GM18867 (cell line): ENCODE measurements at regions not wholly inside any gene's neighbourhood (a gene's known extent, or its start where the extent isn't known, plus 50 kb on each side); places are given as distances from the start of the nearest gene placed in this dataset.

Experiments
- ATAC-seq: cut with Tn5 transposase; IDR thresholded peaks from one replicate; pipeline ENCODE4 v1.9.1; 2021; ENCODE audit warnings: mild to moderate bottlenecking, moderate library complexity; ENCODE audit not compliant: unreplicated experiment

DNA sequence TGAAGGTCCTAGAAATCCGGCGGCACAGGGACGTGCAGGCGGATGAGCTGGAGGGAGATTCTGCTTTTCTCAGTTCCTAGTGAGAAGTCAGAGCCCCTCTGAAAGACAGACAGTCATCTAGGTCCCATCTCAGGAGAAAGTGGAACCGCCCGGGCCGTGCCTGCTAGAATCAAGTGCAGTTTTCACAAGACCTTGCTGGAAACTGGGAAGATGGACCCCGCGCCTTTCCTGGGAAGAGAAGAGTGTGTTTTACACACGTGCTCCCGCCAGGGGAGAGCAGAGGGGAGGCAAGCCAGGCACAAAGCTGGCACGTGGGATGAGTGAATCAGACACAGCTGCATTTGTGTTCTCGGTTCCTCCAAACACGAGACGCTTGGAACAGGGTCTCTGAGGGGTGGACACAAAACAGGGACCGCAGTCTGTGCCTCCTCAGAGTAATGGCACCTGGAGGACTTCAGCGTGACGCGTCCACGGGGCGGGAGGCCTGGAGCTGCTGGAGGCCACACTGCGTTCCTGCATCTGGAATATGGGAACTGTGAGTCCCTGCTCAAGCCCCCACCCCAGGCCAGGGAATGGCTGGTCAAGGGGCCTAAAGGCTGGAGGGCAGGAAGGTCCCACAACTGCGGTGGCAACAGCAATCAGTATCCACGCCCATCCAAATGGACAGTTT lies 218.3 kb downstream of the BRD1 start:
- no peak for ATAC-seq

DNA sequence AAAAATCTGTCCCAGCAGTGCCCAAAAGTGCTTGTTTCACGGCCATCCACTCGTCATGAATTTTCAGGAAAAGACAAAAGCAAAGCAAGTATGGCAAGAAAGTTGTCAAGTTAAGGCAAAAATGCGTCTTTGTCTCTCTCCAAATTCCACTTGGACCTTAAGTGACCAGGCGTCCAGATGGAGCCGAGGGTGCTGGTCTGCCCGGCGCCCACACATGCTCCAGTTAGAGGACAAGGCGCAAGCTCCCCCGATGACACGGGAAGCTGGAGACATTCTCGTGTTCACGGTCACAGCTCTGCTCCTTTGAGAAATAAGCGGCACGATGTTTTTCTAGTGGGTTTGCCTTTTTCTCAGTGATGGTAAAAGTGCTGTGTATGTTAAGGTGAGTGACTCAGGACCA lies 219.0 kb downstream of the BRD1 start:
- no peak for ATAC-seq

DNA sequence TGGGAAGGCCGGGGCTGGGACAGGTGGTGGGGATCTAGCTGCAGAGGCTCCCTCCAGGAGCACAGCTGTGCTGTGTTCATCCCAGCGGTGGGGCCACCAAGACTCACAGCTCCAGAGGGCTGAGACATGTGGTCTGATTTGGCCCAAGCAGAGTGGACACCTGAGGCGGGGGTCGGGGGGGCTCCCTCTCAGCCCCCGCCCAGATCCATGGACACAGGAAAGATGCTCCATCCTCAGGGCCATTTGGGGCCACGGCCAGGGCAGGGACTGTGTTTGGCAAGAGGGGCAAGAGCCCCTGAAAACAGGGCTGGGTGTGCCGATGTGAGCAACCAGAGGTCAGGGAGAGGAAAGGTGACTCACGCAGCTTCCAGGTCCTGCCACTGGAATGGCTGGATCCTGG lies 219.4 kb downstream of the BRD1 start:
- ATAC-seq: no peak

DNA sequence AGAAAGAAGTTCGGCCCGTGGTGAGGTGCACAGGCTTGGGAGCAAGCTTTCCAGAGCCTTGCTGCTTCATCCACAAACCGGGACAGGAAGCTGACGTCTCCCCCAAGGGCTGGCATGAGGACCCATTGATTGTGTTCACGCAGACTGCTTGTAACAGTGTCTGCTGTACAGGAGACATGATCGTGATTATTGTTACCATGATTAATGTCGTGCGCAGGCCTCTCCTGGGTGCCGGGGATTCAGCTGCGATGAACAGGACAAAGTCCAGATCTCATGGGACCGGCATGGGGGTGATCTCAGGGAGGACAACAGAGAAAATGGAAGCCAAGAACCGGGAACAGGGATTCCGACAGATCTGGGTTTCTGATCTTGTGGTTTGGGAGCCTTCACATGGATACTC lies 219.9 kb downstream of the BRD1 start:
- no peak for ATAC-seq

DNA sequence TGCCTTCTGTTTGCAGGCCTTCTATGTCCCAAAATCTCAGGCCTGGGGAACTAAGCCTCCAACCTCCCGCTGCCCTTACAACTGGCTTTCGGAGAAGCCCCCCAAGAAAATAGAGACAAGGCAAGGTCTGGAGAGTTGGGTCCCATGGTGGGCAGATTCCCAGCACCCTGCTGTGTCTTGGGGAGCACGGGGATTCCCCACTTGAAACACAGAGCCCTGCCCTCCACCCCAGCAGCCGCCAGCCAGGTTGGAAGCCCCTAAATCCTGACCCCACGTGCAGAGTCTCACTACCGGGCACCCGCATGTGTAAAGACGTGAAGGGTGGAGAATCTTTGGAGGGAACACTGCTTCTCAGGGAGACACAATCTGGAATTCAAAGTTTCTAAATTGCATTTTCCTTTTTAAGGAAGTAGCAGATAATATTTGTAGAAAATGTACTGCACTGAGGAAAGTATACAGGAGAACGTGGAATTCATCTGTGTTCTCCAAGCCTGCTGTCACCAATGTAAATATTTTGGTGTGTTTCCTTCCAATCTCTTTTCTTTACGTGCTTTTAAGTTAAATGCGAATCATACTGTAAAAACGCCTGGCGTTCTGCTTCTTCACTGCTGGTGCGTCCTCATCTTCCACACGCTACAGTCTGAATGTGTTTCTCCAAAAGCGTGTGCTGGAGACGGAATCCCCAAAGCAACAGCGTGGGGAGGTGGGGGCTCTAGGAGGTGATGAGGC lies 220.9 kb downstream of the BRD1 start:
- ATAC-seq: no peak

DNA sequence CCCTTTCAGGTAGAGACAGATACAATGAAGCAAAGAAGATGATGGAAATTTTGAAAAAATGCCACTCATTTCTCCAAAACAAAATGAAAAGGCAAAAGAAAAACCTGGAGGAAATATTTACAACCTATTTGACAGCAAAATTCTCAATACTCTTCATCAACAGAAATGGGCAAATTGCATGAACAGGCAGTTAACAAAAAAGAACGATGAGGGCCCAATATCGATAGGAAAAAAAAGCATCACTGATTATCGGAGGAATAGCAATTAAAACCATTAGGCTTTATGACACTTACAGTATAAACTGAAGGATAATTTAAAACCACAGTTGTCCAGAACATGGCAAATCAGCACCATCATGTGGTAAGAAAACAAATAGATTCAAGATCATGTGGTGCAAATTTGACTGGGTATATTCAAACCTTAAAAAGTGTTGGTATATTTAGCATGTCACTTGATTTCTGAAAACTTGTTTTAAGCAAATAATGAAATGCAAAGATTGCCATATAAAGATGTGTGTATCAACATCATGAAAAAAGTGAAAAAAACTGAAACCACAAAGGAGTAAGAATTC lies 222.9 kb downstream of the BRD1 start:
- ATAC-seq: no peak

DNA sequence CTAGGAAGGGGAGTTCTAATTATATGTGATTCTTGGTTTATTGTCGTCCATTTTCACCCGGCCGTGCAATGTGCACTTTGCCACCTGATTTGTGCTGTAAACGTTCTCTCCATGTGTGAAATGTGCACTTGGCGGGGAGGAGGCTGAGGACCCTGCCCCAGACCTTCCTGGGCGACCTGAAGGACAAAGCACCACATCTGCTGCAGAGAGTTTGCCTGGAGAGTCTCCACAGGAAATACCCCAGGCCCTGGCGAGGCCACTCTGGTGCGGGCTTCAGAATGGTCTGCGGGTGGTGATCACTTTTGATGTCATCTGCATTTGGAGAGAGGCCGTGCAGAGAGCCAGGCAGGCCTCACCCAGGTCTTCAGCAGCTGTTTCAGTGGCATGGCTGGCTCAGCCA lies 224.7 kb downstream of the BRD1 start:
- ATAC-seq: no peak

DNA sequence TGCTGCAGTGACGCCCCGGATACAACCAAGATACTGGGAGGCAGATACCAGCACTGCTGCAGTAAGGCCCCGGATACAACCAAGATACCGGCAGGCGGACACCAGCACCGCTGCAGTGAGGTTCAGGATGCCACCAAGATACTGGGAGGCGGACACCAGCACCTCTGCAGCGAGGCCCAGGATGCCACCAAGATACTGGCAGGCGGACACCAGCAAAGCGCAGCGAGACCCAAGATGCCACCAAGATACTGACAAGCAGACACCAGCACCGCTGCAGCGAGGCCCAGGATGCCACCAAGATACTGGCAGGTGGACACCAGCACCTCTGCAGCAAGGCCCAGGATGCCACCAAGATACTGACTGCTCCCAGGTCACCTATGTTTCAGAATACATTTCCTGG lies 225.2 kb downstream of the BRD1 start:
- ATAC-seq: no peak

DNA sequence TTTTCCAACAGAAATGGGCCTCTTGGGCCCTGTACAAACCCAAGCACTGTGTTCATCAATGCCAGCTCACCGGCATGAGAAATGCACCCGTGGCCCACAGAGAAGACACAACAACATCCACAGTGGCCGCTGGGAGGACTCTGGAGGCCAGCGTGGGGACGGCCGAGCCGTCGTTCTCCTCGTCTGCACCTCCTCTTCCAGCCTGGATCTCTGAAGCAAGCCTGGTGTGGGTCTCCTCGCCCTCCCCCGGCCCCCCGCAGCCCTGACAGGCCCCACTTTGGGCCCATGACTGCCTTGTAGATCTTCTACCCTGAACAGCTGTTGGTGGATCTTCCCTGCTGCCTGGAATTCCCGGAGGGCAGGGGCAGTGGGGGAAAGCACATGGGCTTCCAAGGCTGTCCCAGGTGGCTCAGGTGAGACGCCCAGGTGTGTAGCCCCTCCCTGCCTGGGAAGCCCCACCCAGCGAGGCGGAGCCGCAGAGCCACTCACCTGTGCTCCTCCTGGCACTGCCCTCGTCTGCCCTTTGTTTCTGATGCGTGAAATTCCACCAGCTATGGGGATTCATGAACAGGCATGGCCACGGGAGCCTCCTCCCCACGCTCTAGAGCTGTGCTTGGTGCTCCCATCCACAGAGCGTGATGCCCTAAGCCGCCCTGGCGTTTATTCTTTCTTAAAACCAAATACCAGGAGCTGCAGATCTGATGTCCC lies 225.9 kb downstream of the BRD1 start:
- ATAC-seq: no peak

DNA sequence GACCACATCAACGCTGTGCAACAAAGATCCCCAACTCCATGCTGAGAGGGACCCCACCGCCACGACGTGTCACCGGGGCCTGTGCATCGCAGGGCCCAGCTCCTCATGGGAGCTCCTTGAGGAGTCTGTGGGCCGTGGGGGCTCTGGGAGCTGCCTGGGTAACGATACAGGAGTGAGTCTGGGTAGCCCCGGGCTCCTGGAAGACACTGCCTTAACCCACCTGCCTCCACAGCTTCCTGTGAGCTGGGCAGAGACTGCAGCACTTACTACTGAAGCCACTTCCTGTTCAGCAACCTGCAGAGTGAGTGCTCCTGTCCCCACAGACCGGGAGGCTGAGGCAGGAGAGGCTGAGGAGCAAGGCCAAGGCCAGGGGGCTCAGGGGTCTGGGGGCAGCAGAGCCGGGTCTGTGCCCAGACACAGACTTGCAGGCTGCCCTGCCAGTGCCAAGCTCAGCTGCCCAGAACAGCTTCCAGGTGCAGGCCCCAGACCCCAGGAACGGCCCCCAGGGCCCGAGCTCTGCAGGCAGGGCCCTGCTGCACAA lies 226.7 kb downstream of the BRD1 start:
- ATAC-seq: no peak

DNA sequence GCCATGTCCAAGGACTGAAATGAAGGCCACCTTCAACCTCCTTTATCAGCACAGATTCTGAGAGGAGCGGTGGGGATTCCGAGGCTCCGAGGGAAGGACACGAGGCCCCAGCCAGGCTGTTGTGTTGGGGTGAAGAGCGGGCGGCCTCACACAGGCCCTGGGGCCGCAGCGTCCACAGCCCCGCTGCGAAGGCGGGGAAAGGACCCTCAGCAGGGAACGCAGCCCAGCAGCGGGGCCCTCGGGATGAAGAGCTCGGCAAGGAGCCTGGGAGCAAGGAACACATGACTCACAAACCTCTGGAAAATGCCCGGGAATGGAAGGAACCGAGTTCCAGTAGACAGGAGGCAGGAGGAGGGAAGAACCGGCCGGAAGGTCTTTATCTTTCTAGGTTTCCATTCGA lies 227.2 kb downstream of the BRD1 start:
- no peak for ATAC-seq

DNA sequence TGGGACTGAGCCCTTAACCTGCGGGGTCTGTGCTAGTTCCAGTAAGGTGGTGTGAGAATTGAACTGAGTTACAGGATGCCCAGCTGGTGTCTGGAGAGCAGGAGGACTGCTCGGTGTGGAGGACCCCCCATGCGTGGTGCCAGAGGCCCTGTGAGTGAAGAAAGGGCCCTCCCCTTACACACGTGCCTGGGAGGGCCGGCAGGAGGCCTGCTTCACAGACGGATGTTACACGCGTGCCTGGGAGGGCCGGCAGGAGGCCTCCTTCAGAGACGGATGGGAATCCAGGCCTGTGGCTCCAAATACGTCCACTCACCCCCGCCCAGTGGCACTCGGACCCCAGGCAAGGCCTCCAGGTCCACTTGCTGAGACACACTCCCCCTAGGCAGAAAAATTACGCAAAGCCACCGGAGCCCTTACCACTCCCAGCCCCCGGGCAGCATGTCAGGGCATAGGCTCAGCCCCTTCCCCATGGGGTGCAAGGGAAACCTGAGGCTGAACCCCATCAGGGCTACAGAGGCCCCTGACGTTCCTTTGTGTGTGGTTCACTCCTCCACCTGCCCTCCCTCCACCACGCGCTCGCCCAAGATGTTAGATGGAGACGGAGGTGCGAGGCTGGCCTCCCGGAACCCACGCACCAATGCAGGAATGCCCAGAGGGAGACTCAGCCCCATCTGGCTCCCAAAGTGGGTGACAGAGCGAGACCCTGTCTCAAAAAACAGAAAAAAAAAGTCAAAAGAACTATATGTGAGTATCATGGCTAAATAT lies 227.8 kb downstream of the BRD1 start:
- ATAC-seq: no peak

DNA sequence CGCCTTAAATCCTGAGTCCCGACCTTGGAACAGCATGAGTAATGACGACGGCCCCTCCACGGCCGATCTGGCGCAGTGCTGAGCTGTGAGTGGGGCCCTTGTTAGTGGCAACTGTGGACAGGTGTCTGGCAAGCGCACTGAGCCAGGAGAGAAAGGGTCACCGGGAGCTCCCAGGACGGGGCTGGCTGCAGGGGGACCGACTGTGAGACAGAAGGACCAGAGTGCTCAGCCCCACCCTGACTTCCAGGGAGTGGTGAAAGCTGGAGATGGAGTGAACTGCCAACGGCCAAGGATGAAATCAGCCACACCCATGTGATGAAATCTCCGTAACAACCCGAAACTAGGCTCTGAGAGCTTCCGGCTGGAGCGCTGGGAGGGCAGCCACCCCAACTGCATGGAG lies 228.6 kb downstream of the BRD1 start:
- ATAC-seq: no peak

DNA sequence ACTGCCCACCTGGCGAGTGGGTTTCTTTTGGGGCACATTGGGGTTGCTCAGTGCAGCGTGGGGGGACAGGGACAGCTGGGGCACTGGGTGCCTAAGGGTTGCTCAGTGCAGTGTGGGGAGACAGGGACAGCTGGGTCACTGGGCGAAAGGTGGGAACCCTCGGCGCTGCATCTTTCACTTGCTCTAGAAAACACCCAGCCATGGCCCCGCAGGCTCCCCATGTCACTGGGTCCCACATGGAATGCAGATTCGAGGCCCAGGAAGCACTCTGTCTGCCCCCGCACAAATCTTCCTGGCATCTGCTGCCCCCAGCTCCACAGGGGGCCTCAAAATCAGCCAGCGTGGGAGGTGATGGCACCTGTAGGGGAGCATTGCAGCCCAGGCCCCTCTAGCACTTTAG lies 229.3 kb downstream of the BRD1 start:
- ATAC-seq: no peak

DNA sequence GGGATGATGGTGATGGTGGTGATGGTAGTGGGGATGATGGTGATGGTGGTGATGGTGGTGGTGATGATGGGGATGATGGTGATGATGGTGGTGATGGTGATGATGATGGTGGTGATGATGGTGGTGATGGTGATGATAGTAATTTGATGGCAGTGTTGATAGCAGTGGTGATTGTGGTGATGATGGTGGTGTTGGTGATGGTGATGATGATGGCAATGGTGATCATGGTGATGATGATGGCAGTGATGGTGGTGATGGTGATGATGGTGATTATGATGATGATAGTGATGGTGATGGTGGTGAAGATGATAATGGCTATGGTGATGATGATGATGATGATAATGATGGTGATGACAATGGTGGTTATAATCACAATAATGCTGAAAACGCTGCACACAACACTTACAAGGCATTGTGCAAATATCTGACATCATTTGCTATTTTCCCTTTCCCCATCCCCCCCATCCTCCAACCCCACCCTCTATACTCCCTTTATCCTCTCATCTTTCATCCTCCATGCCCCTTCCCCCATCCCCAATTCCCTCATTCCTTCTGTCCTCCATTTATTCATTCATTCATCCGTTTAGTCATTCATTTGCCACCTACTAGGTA lies 230.1 kb downstream of the BRD1 start:
- no peak for ATAC-seq

DNA sequence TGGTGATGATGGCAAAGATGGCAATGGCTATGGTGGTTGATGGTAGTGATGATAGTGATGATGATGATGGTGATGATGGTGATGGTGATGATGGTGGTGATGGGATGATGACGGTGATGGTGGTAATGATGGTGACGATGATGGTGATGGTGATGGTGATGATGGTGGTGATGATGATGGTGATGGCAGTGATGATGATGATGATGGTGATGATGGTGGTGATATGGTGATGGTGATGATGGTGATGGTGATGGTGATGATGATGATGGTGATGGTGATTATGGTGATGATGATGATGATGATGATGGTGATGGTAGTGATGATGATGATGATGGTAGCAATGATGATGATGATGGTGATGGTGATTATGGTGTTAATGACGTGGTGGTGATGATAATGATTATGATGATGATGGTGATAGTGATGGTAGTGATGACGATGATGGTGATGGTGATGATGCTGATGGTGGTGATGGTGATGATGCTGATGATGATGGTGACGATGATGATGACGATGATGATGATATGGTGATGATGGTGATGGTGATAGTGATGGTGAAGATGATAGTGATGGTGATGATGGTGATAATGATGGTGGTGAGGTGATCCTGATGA lies 232.1 kb downstream of the BRD1 start:
- ATAC-seq: no peak

DNA sequence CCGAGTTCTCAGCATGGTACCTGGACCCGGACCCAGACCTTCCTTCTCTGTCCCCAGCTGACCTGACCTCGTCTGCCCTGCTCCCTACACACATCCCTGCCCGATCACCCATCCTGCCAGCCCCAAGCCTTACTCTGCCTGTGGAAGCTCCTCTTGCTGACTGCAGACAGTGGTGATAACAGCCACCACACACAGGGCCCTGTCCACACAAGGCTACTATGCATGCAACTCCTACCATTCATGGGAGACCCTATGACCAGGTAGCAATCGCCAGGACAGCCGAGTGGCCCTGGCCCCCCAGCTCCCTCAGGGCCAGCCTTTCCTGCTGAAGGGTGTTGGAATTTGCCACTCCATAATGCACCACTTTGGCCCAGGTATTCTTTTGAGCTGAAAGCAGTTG lies 233.6 kb downstream of the BRD1 start:
- no peak for ATAC-seq

DNA sequence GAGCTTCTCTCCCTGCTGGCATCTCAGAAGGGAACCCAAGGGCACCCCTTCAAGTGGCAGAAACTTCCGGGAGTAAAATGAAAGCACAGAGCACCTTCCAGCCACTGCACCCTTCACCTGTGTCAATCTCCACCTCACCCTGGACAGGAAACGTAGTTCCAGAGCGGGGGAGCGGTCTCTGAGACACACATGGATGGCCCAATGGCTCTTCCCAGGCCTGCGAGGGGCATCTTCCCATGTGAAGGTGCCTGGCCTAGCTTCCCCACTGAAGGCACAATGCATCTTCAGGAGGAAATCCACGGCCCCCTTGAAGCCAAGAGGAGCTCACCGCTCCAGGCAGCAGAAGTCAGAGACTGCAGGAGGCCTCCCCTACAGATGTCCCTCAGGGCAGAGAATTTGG lies 234.2 kb downstream of the BRD1 start:
- no peak for ATAC-seq

DNA sequence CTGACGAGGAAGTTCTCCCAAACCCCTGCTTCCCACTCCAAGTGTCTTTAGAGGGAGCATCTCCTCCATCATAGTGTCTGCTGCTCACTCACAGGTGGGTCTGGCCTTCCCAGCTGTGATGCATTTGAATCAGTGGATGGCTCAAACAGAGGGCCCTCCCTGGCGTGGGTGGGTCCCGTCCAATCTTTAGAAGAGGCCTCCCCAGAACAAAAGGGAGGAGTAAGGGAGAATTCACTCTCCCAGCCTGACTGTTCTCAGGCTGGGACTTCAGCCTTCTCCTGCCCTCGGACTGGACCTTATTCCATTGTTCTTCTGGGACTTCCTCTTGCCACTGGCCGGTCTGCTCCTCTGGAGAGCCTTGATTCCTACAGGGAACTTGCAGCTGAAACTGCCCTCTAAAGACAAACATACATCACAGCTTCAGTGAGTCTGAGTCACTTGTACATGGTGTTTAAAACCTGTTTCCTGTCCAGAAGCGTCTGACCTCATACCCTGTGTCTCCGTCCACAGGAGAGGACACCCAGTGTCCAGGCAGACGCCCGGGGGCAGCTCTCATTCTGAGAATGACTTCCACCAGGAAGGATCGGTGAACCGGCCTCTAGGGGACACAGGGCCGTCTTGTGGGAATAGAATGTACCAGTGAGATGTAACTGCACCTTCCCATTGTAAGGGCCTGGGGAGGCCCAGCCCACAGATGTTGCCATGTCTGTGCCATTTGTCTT lies 234.7 kb downstream of the BRD1 start:
- ATAC-seq: no peak
